Astrocyte of the cerebellum (primary cell): ENCODE measurements at regions not wholly inside any gene's neighbourhood (a gene's known extent, or its start where the extent isn't known, plus 50 kb on each side); places are given as distances from the start of the nearest gene placed in this dataset.

Experiments used
- DNase-seq: peaks from one replicate; pipeline ENCODE4 v3.0.0-alpha.2; 2011; ENCODE audit warnings: low read depth
- H3K4me3 ChIP-seq: 2 replicates; pipeline ENCODE4 v1.5.1; 2011; ENCODE audit warnings: mild to moderate bottlenecking, low read depth, low read length, moderate library complexity
- in situ Hi-C: cut with HindIII; loops from 2 replicates; pipeline ENCODE4 v1.10.0; 2017; ENCODE audit warnings: low sequenced_read_pairs
- TF ChIP-seq, protein P1 (sequence below): IDR thresholded peaks from 2 replicates; pipeline ENCODE4 v1.5.1; 2012; ENCODE audit warnings: low read length, low read depth, moderate library complexity, mild to moderate bottlenecking; ENCODE audit errors: missing control alignments

DNA sequence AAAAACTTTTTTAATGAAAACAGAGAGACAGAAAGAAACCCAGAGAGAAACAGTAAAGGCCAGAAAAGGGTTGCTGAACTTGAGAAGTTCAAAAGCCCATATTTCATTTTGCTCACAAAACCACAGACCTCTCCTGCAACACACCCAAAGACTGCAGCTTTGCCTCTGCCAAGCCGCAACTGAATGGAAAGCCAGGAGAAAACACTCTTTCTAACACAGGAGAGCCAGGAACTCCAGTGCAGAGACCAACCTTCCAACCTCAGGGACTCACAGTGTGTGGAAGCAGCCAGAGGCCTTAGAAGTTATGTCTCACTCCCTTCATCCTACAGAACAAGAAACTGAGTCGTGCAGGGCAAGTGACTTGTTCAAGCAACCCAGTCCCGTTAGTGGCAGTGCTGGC, 163.1 kb upstream of the HES1 start:
- DNase-seq = peak; percentile 81
- TF ChIP-seq, protein P1, sequence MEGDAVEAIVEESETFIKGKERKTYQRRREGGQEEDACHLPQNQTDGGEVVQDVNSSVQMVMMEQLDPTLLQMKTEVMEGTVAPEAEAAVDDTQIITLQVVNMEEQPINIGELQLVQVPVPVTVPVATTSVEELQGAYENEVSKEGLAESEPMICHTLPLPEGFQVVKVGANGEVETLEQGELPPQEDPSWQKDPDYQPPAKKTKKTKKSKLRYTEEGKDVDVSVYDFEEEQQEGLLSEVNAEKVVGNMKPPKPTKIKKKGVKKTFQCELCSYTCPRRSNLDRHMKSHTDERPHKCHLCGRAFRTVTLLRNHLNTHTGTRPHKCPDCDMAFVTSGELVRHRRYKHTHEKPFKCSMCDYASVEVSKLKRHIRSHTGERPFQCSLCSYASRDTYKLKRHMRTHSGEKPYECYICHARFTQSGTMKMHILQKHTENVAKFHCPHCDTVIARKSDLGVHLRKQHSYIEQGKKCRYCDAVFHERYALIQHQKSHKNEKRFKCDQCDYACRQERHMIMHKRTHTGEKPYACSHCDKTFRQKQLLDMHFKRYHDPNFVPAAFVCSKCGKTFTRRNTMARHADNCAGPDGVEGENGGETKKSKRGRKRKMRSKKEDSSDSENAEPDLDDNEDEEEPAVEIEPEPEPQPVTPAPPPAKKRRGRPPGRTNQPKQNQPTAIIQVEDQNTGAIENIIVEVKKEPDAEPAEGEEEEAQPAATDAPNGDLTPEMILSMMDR = no peak
- H3K4me3 ChIP-seq = no peak overlapping the region
- in situ Hi-C loops = loop anchor here (10.0 to 25.0 kb wide), 2 partner anchors 58 to 161 kb away; no protein-coding TSS in a partner anchor

DNA sequence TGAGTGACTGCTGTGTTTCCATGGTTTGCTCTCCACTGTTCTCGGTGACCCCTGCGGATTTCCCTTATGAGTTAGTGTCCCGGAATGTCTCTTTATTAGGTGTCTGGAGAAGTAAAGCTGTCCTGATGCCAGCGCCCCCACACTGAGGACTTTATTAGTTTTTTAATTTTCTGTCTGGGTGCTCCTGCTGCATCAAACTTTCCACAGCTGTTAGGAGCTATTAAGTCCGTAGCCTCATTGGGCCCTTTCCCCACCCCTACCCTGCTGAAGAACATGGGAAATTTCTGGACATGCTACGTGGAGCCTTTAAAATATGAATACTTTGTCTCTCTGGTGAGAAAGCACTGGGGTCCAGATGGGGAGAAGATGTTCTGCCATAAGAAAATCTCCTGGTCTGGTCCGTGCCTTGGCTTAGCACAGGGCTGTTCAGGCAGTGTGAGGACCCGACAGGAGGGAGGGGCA, 161.7 kb upstream of the HES1 start:
- peak; percentile 81 for DNase-seq
- H3K4me3 ChIP-seq = no peak overlapping the region
- in situ Hi-C loops = loop anchor here (10.0 to 25.0 kb wide), 2 partner anchors 59 to 162 kb away; no protein-coding TSS in a partner anchor
- TF ChIP-seq, protein P1 = no peak

DNA sequence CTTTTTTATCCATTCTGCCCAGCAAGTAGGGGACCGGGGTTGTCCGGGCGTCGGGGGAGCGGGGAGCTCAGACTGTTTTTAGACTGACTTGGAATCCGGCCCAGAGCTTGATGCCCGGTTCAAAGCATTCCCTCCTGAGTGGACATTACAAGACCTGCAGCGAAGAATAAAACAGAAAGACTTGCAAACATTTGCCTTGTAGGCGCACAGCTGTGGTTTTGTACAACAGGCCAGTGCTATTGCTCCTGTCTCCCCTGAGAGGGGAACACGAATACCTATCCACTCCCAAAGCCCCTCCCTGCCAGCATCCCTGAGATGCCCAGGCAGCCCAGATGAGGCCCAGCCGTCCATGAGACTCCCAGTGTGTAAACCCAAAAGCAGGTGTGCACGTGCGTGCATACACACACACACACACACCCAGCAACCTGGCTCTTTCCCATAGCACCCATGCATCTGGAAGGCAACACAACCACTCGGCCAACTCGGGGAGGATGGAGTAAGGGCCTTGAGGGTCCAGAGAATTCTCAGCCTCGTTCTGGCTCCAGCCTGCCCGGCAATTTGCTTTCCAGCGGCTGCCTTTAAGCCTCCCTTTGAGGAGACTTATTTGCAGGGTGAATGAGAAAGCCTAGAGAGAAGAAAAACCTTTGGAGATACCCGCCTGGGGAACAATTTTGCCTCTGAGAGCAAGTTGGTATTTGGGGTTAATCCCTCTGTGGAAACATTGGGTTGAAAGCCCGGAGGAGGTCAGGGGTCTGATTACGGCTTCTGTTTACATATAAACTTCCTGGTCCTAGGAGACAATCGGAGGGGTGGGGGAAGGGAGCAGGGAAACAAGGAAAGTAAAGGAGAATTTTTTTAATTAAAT, 161.0 kb upstream of the HES1 start:
- in situ Hi-C loops = loop anchor here (10.0 to 25.0 kb wide), 2 partner anchors 60 to 163 kb away; no protein-coding TSS in a partner anchor
- H3K4me3 ChIP-seq = no peak overlapping the region
- TF ChIP-seq, protein P1 = no peak
- DNase-seq = no peak

DNA sequence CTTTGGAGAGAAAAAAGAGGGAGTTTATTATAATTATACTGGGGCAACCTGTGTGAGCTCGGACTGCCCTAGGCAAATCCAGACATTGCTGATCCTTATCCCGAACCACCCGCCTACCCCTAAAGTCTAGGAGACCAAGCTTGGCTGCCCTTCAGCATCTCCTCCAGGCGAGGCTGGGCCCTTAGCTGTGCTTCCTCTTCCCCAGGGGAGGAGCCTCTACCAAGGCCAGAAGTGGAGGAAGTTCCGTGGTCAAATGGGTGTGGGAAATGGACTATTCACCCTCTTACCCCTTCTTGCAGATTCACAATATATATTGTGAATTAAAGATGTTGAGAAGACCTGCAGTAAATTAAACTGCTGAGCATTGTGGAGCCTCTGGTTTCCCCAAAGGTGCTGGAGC, 158.3 kb upstream of the HES1 start:
- no peak overlapping the region for H3K4me3 ChIP-seq
- in situ Hi-C loops = loop anchor here (10.0 kb wide), 1 partner anchor 63 kb away; no protein-coding TSS in a partner anchor
- DNase-seq = no peak
- TF ChIP-seq, protein P1 = no peak

DNA sequence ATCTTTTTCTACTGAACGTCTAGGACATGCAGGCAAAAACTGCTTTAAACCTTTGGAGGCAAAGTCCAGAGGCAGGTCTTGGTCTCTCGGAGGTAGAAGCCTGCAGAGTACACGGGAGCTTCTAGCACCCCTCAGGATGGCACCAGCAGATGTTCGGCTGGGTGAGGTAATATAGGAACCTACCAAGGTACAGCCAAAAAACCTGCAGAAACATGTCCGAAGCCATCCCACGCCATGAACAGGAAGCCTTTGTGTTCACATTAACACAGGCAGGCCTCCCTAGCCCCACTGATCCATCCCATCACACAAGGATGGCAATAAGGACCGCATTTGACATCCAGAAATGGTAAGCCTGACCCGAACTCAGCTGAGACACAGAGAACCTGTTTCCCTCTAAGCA, 157.9 kb upstream of the HES1 start:
- DNase-seq = no peak
- H3K4me3 ChIP-seq = no peak overlapping the region
- TF ChIP-seq, protein P1 = no peak
- in situ Hi-C loops = loop anchor here (10.0 kb wide), 1 partner anchor 63 kb away; no protein-coding TSS in a partner anchor

DNA sequence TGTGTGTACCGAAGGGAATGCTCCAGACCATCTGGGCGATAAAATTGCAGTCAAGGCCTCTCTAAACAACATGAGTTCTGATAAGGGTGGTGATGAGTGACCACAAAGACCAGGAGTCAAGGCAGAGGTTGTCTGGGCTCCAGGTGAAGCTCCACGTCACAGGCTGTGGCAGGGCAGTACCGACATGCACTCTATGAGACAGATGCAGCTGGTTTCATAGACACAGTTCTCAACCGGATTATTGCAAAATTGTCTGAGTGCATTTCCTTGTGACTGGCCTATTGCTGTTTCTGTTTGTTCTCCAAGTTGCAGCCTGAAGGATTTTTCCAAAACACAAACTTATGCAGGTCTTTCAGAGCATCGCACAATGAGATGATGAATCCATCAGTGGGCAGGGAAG, 157.5 kb upstream of the HES1 start:
- no peak overlapping the region for H3K4me3 ChIP-seq
- TF ChIP-seq, protein P1 = no peak
- in situ Hi-C loops = loop anchor here (10.0 kb wide), 1 partner anchor 64 kb away; no protein-coding TSS in a partner anchor
- no peak for DNase-seq
